HEK293 (cell line): ENCODE measurements at regions not wholly inside any gene's neighbourhood (a gene's known extent, or its start where the extent isn't known, plus 50 kb on each side); places are given as distances from the start of the nearest gene placed in this dataset.

ENCODE experiments used
- CTCF ChIA-PET: fragments of 350-600 bp; formaldehyde crosslinking; extraction: SDS; loops from one replicate; lab custom pipeline; 2021; ENCODE audit warnings: antibody characterized with exemption; lab: Yijun Ruan, JAX
- POLR2A ChIA-PET: fragments of 300-600 bp; formaldehyde crosslinking; extraction: SDS; loops from one replicate; lab custom pipeline; 2020; ENCODE audit warnings: antibody characterized with exemption, inconsistent platforms; lab: Yijun Ruan, JAX
- H3K27ac ChIP-seq: fragments of 200-500 bp; sonication (Bioruptor generic); 2 replicates; pipeline ENCODE4 v1.5.1; 2014; ENCODE audit warnings: low read depth, low read length, control low read depth, inconsistent platforms; ENCODE audit errors: extremely low read depth
- H3K36me3 ChIP-seq, 2 experiments: fragments of 200-500 bp in 1 of 2; sonication (Bioruptor generic) in 1 of 2; 1 replicate in 1 of 2; 2 replicates in 1 of 2; pipeline ENCODE4 v1.5.1; 2014 to 2017; ENCODE audit warnings: inconsistent platforms in 2 of 2, low read length in 2 of 2; ENCODE audit not compliant: control insufficient read depth in 2 of 2, insufficient read depth in 1 of 2
- H3K4me1 ChIP-seq: fragments of 200-500 bp; sonication (Bioruptor generic); 2 replicates; pipeline ENCODE4 v1.5.1; 2014; ENCODE audit warnings: mild to moderate bottlenecking, low read length, inconsistent platforms; ENCODE audit not compliant: control insufficient read depth, insufficient read depth
- H3K4me3 ChIP-seq: 2 replicates; pipeline ENCODE4 v1.5.1; 2011; ENCODE audit warnings: low read depth, mild to moderate bottlenecking, control low read depth, low read length, moderate library complexity
- H3K9me3 ChIP-seq: fragments of 200-500 bp; sonication (Bioruptor generic); 2 replicates; pipeline ENCODE4 v1.5.1; 2014; ENCODE audit warnings: low read depth, low read length, inconsistent platforms; ENCODE audit not compliant: control insufficient read depth, insufficient read depth
- KLF7 ChIP-seq: fragments of 450-650 bp; formaldehyde crosslinking; IDR thresholded peaks from 2 replicates; pipeline ENCODE4 v1.5.1; 2016; ENCODE audit warnings: missing biosample characterization, missing genetic modification characterization, borderline replicate concordance
- KLF9 ChIP-seq: fragments of 450-650 bp; formaldehyde crosslinking; IDR thresholded peaks from 2 replicates; pipeline ENCODE4 v1.5.1; 2016; ENCODE audit warnings: missing biosample characterization, missing genetic modification characterization, low read depth
- RBAK ChIP-seq: fragments of 450-650 bp; formaldehyde crosslinking; IDR thresholded peaks from 2 replicates; pipeline ENCODE4 v1.5.1; 2016; ENCODE audit warnings: missing biosample characterization, missing genetic modification characterization
- SP2 ChIP-seq: fragments of 450-650 bp; formaldehyde crosslinking; IDR thresholded peaks from 2 replicates; pipeline ENCODE4 v1.5.1; 2016; ENCODE audit warnings: missing biosample characterization, missing genetic modification characterization
- SP7 ChIP-seq: fragments of 450-650 bp; formaldehyde crosslinking; IDR thresholded peaks from 2 replicates; pipeline ENCODE4 v1.5.1; 2016; ENCODE audit warnings: missing biosample characterization, missing genetic modification characterization
- ZFP3 ChIP-seq: fragments of 450-650 bp; formaldehyde crosslinking; IDR thresholded peaks from 2 replicates; pipeline ENCODE4 v1.5.1; 2016; ENCODE audit warnings: low read depth, missing biosample characterization, missing genetic modification characterization
- ZFP37 ChIP-seq: fragments of 450-650 bp; formaldehyde crosslinking; IDR thresholded peaks from 2 replicates; pipeline ENCODE4 v1.5.1; 2016; ENCODE audit warnings: missing biosample characterization, missing genetic modification characterization
- ZNF146 ChIP-seq: fragments of 450-650 bp; formaldehyde crosslinking; IDR thresholded peaks from 2 replicates; pipeline ENCODE4 v1.5.1; 2016; ENCODE audit warnings: missing biosample characterization, missing genetic modification characterization
- ZNF16 ChIP-seq: fragments of 450-650 bp; formaldehyde crosslinking; IDR thresholded peaks from 2 replicates; pipeline ENCODE4 v1.5.1; 2016; ENCODE audit warnings: low read depth, missing biosample characterization, missing genetic modification characterization
- ZNF19 ChIP-seq: fragments of 450-650 bp; formaldehyde crosslinking; IDR thresholded peaks from 2 replicates; pipeline ENCODE4; 2016; ENCODE audit warnings: missing biosample characterization, missing genetic modification characterization, low read depth
- ZNF221 ChIP-seq: fragments of 450-650 bp; formaldehyde crosslinking; IDR thresholded peaks from 2 replicates; pipeline ENCODE4 v1.5.1; 2017; ENCODE audit warnings: missing biosample characterization, missing genetic modification characterization, borderline replicate concordance
- ZNF311 ChIP-seq: fragments of 450-650 bp; formaldehyde crosslinking; IDR thresholded peaks from 2 replicates; pipeline ENCODE4 v1.5.1; 2017; ENCODE audit warnings: missing biosample characterization, missing genetic modification characterization, borderline replicate concordance
- ZNF362 ChIP-seq: fragments of 450-650 bp; formaldehyde crosslinking; IDR thresholded peaks from 2 replicates; pipeline ENCODE4 v1.5.1; 2016; ENCODE audit warnings: missing biosample characterization, missing genetic modification characterization
- ZNF426 ChIP-seq: fragments of 450-650 bp; formaldehyde crosslinking; IDR thresholded peaks from 2 replicates; pipeline ENCODE4 v1.5.1; 2017; ENCODE audit warnings: missing biosample characterization, missing genetic modification characterization, mild to moderate bottlenecking, inconsistent platforms, moderate library complexity
- ZNF521 ChIP-seq: fragments of 450-650 bp; formaldehyde crosslinking; IDR thresholded peaks from 2 replicates; pipeline ENCODE4 v1.5.1; 2017; ENCODE audit warnings: missing biosample characterization, mild to moderate bottlenecking, missing genetic modification characterization
- ZNF561 ChIP-seq: fragments of 450-650 bp; IDR thresholded peaks from 2 replicates; pipeline ENCODE4 v1.5.1; 2018; ENCODE audit warnings: missing biosample characterization, missing genetic modification characterization, borderline replicate concordance
- ZNF626 ChIP-seq: fragments of 450-650 bp; sonication (Bioruptor Pico); formaldehyde crosslinking; IDR thresholded peaks from 2 replicates; pipeline ENCODE4 v1.5.1; 2018; ENCODE audit warnings: missing biosample characterization, missing genetic modification characterization, inconsistent platforms
- ZNF629 ChIP-seq: fragments of 450-650 bp; formaldehyde crosslinking; IDR thresholded peaks from 2 replicates; pipeline ENCODE4 v1.5.1; 2017; ENCODE audit warnings: missing biosample characterization, missing genetic modification characterization
- ZNF658 ChIP-seq: fragments of 450-650 bp; formaldehyde crosslinking; IDR thresholded peaks from 2 replicates; pipeline ENCODE4; 2016; ENCODE audit warnings: missing biosample characterization, missing genetic modification characterization
- ZNF76 ChIP-seq: fragments of 450-650 bp; formaldehyde crosslinking; IDR thresholded peaks from 2 replicates; pipeline ENCODE4; 2016; ENCODE audit warnings: low read depth, missing biosample characterization, missing genetic modification characterization, borderline replicate concordance
- ZNF792 ChIP-seq: fragments of 450-650 bp; formaldehyde crosslinking; IDR thresholded peaks from 2 replicates; pipeline ENCODE4 v1.5.1; 2016; ENCODE audit warnings: missing biosample characterization, missing genetic modification characterization
- ZSCAN30 ChIP-seq: fragments of 450-650 bp; IDR thresholded peaks from 2 replicates; pipeline ENCODE4 v1.5.1; 2018; ENCODE audit warnings: missing biosample characterization, mild to moderate bottlenecking, missing genetic modification characterization, moderate library complexity
- TF ChIP-seq, protein P1 (sequence below): fragments of 450-650 bp; formaldehyde crosslinking; IDR thresholded peaks from 2 replicates; pipeline ENCODE4 v1.5.1; 2017; ENCODE audit warnings: missing biosample characterization, missing genetic modification characterization
- TF ChIP-seq, protein P2 (sequence below): fragments of 450-650 bp; formaldehyde crosslinking; IDR thresholded peaks from 2 replicates; pipeline ENCODE4 v1.5.1; 2016; ENCODE audit warnings: missing biosample characterization, missing genetic modification characterization, borderline replicate concordance

DNA sequence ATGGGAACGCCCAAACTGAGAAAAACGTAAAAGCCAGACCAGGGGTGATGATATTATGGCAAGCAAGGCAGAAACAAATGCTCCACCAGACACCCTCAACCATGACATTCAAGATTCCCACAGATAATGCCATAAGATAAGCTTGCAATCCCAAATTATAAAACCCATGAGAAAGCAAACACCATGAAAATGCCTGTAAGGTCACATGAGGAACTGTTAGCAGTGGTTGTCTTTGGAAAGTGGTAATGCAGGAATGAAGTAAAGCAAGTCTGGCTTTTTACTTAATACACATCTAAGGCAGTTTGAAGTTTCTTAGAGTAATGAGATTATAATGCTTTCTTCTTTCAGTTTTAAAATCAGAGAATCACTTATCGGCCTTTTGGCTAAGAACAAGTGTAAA is 111.0 kb downstream of the MN1 start:
- no peaks in the 10 kb centered on the region for H3K9me3 ChIP-seq

DNA sequence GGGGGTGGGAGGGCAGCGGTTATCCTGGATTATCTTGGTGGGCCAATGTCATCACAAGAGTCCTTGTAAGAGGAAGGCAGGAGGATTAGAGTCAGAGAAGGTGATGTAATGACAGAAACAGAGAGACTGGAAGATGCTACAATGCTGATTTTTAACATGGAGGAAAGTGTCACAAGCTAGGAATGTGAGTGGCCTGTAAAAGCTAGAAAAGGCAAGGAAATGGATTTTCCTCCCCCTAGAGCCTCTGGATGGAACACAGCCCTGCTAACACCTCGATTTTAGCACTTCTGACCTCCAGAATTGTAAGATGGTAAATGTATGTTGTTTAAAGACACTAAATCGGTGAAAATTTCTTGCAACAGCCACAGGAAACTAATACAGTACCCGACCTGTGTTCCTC is 109.3 kb downstream of the MN1 start:
- TF ChIP-seq ZNF221 (tag by site-specific recombination) (no peak), ZNF521 (no peak), ZNF629 (tag by site-specific recombination) (no peak), SP7 (tag by site-specific recombination) (no peak), KLF7 (tag by site-specific recombination) (no peak), SP2 (tag by site-specific recombination) (no peak), ZNF362 (tag by site-specific recombination) (no peak), KLF9 (tag by site-specific recombination) (no peak), ZNF561 (tag by site-specific recombination) (no peak), RBAK (tag by site-specific recombination) (no peak), ZNF16 (tag by site-specific recombination) (no peak)
- TF ChIP-seq, protein P1, sequence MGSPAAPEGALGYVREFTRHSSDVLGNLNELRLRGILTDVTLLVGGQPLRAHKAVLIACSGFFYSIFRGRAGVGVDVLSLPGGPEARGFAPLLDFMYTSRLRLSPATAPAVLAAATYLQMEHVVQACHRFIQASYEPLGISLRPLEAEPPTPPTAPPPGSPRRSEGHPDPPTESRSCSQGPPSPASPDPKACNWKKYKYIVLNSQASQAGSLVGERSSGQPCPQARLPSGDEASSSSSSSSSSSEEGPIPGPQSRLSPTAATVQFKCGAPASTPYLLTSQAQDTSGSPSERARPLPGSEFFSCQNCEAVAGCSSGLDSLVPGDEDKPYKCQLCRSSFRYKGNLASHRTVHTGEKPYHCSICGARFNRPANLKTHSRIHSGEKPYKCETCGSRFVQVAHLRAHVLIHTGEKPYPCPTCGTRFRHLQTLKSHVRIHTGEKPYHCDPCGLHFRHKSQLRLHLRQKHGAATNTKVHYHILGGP (tag by site-specific recombination): no peak
- Histone ChIP-seq H3K4me1 (no peaks in the 10 kb centered on the region), H3K4me3 (no peak overlapping the region), H3K27ac (no peak overlapping the region), H3K36me3 (no peaks in the 10 kb centered on the region), H3K9me3 (no peaks in the 10 kb centered on the region)
- ChIA-PET CTCF (interaction anchor here (0.7 kb wide), 1 partner anchor 45 kb away, joined by 4 read pairs; no protein-coding TSS in a partner anchor), POLR2A (no interaction called here)

More for the DNA sequence above, 111.0 kb downstream of the MN1 start:
- TF ChIP-seq ZSCAN30 (no peak), ZNF19 (tag by site-specific recombination) (no peak), ZNF311 (tag by site-specific recombination) (no peak)
- Histone ChIP-seq H3K36me3 (no peaks in the 10 kb centered on the region), H3K27ac (no peak overlapping the region), H3K4me1 (no peaks in the 10 kb centered on the region), H3K4me3 (no peak overlapping the region)
- POLR2A ChIA-PET: no interaction called here
- CTCF ChIA-PET: interaction anchor here (0.6 to 1.3 kb wide), 3 partner anchors 8 to 58 kb away, joined by 3 read pairs; no protein-coding TSS in a partner anchor

DNA sequence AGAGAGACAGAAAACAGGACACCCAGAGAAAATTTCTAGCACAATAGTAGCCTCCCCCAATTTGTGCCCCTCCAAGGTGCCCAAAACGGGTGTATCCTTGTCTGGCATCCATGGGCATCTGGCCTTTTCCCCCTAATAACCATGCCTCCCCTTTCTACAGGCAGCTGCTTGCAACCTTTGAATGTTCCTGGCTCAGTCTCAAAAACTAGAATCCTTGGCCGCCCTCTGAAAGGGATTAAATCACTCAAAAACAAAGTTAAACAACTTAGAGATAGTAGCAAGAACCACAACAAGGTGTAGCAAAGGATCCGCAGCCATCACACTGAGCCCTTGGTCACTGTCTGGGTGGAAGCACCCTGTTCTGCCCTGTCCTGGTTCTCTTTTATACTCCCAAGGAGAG is 105.6 kb downstream of the MN1 start:
- Histone ChIP-seq H3K27ac (no peak overlapping the region), H3K9me3 (no peaks in the 10 kb centered on the region), H3K4me3 (no peak overlapping the region), H3K4me1 (no peaks in the 10 kb centered on the region), H3K36me3 (no peaks in the 10 kb centered on the region)
- CTCF ChIA-PET: no interaction called here
- TF ChIP-seq ZNF792 (tag by site-specific recombination): no peak
- TF ChIP-seq ZNF658 (tag by site-specific recombination): no peak
- no peak for TF ChIP-seq ZNF146 (tag by site-specific recombination)
- TF ChIP-seq ZFP3 (tag by site-specific recombination): no peak
- no peak for TF ChIP-seq ZNF426 (tag by site-specific recombination)
- TF ChIP-seq ZNF76 (tag by site-specific recombination): no peak
- no peak for TF ChIP-seq ZFP37 (tag by site-specific recombination)
- TF ChIP-seq, protein P2, sequence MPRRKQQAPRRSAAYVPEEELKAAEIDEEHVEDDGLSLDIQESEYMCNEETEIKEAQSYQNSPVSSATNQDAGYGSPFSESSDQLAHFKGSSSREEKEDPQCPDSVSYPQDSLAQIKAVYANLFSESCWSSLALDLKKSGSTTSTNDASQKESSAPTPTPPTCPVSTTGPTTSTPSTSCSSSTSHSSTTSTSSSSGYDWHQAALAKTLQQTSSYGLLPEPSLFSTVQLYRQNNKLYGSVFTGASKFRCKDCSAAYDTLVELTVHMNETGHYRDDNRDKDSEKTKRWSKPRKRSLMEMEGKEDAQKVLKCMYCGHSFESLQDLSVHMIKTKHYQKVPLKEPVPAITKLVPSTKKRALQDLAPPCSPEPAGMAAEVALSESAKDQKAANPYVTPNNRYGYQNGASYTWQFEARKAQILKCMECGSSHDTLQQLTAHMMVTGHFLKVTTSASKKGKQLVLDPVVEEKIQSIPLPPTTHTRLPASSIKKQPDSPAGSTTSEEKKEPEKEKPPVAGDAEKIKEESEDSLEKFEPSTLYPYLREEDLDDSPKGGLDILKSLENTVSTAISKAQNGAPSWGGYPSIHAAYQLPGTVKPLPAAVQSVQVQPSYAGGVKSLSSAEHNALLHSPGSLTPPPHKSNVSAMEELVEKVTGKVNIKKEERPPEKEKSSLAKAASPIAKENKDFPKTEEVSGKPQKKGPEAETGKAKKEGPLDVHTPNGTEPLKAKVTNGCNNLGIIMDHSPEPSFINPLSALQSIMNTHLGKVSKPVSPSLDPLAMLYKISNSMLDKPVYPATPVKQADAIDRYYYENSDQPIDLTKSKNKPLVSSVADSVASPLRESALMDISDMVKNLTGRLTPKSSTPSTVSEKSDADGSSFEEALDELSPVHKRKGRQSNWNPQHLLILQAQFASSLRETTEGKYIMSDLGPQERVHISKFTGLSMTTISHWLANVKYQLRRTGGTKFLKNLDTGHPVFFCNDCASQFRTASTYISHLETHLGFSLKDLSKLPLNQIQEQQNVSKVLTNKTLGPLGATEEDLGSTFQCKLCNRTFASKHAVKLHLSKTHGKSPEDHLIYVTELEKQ (tag by site-specific recombination): no peak
- TF ChIP-seq ZSCAN30: no peak
- no peak for TF ChIP-seq ZNF626 (tag by site-specific recombination)
- POLR2A ChIA-PET: no interaction called here
